Sciatic nerve (tissue), 2 donors: ENCODE measurements at regions not wholly inside any gene's neighbourhood (a gene's known extent, or its start where the extent isn't known, plus 50 kb on each side); places are given as distances from the start of the nearest gene placed in this dataset.
"Not testable (repeated sequence)": the region's sequence is repeated elsewhere in the genome, so short reads cannot be mapped to it uniquely, and the experiment has no call there.

Experiments
- ATAC-seq: fragments of 200-7000 bp; cut with Tn5 transposase; one replicate; pipeline ENCODE4 v1.9.1; 2020; ENCODE audit warnings: mild to moderate bottlenecking, moderate library complexity
- DNase-seq: peaks from one replicate; pipeline ENCODE4 v3.0.0-alpha.2; 2020; ENCODE audit warnings: low spot score
- intact Hi-C: fragments of 100-400 bp; cut with DNase I; formaldehyde crosslinking; loops from one replicate; pipeline ENCODE4 v1.14.2; 2022
- donor health status: DM: no; HTN: no; CAD: no.
- donor health status: DM: no; HTN: no; CAD: no.

DNA sequence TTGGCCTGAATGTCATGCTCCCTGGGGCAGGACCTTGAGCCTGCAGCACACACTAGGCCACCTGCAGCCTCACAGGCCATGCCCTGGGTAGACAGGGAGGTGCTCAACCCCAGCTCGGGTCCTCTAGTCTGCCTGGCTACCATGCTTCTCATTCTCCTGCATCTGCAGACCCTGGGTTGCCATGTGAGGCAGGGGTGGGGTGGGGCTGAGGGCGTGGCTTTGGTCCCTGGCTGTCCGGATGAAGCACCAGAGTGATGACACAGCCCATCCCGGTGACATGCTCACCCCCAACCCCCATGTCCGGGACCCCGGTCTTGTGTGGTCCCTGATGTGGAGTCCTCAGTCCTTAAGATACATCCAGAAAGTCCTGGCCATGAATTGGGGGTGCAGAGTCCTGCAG, 521.8 kb downstream of the GOLGA6L6 start:
- intact Hi-C loops, DNase-seq: not testable (repeated sequence)
- ATAC-seq = peak; percentile 17

DNA sequence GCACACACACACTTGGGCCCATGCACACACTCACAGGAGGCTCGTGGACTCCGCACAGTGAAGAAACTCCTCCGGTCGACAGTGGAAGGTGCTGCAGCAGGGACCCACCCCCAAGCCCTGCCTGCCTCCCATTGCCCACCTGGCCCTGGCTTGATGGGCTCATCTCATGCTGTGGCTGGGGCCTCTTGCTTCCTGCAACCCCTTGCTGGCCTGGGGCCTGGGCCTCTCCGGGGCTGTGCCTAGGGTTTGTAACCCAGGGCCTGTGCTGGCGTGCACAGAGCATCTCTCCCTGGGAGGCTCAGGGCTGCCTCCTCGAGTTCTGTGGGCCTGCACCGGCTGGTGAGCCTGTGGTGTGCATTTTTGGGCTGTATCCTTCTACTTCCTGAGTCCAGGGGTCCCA, 524.0 kb downstream of the GOLGA6L6 start:
- DNase-seq, intact Hi-C loops, ATAC-seq: not testable (repeated sequence)

GRCh38 chr15:20016941-20017340, 524.7 kb downstream of the GOLGA6L6 start:
- DNase-seq, ATAC-seq, intact Hi-C loops: not testable (repeated sequence)

DNA sequence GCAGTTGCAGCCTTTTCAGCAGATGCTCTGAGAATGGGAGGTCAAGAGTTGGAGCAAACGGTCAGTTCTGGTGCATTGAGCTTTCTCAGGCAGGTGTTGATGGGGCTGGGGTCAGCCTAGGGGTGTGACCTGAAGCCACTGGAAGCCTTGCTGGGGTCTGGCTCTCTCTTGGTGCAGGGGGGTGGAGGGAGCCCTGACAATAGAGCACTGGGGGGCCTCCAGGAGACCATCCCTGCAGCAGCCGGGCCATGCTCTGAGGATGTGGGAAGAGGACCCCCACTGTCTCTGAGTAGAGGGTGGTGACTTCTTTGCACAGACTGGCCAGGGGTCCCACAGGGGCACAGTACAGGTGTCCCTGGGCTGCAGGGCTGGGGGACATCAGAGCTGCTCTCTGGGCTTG, 528.8 kb downstream of the GOLGA6L6 start:
- DNase-seq, intact Hi-C loops, ATAC-seq: not testable (repeated sequence)

GRCh38 chr15:20010759-20011158, 530.8 kb downstream of the GOLGA6L6 start:
- DNase-seq, ATAC-seq, intact Hi-C loops: not testable (repeated sequence)

GRCh38 chr15:20009619-20010018, 532.0 kb downstream of the GOLGA6L6 start:
- DNase-seq = not testable (repeated sequence)

GRCh38 chr15:20007338-20007737, 534.3 kb downstream of the GOLGA6L6 start:
- ATAC-seq, DNase-seq, intact Hi-C loops: not testable (repeated sequence)

More at GRCh38 chr15:20009619-20010018, 532.0 kb downstream of the GOLGA6L6 start:
- intact Hi-C loops, ATAC-seq: not testable (repeated sequence)

- intact Hi-C loops, ATAC-seq, DNase-seq: not testable (repeated sequence)
Observed at GRCh38 chr15:20003471-20003870, 538.1 kb downstream of the GOLGA6L6 start.

GRCh38 chr15:20002560-20002959, 539.0 kb downstream of the GOLGA6L6 start:
- ATAC-seq, intact Hi-C loops, DNase-seq: not testable (repeated sequence)

DNA sequence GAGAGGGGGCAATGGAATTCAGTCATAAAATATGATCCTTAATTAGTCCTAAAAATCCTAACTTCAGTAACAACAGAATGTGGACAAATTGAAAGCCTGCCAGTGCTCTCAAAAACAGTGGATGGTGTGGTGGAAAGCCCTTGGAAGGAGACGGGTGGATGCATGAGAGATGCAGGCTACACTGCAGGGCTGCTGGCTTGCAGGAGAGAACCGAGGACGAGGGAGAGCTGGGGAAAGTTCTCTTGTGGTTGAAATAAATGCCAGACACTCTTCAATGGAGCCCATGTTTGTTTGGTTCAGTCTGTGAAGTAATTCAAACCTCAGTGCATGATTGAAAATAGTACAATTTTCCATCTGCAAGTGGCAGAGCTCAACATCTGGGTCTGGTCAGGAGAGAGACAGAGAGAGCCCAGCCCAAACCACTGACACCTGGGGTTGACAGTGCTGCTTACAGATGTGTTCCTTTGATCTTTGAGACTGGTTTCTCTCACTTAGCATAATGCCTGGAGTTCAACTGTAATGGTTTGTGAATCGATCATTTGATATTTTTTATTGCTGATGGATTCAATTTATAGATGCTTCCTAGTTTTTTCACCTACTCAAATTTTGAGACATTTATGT, 544.9 kb downstream of the GOLGA6L6 start:
- ATAC-seq, intact Hi-C loops, DNase-seq: not testable (repeated sequence)

DNA sequence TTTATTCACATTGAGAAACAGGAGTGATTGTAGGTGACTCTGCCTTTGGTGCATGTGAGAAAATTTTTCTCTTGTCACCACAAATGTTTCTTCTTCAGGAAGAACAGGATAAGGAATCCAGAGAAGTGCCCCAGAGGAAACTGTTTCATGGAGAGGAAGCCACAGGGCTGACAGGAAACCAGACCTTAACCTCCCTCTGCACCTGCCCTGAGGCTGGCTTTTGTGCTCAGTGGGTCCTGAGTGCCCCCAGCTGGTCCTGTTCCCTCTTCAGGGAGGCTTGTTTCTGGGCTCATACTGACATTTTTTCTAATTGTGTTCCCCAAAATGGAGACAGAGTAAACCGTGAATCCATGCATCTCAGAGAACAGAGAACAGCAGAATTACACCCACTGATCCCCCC, 546.3 kb downstream of the GOLGA6L6 start:
- ATAC-seq, DNase-seq, intact Hi-C loops: not testable (repeated sequence)

DNA sequence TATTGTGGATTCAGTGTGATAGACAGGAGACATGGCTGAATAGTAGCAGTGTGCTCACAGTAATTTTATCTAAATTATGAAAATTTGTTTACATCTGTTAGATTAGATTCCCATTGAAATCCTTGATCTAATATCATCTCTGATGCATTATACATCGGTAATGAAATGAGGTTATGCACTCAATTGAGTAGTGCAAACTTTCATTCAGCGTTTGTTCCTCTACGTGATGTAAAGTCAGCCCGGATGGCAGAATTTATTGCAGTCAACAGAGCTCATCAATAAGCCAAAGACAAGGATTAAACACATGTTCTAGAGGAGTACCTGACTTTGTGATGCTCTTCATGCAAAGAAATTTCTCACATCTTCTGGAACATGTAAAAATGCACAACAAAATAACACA, 549.2 kb downstream of the GOLGA6L6 start:
- no peak for ATAC-seq
- intact Hi-C loops = no loop called here
- DNase-seq = no peak

DNA sequence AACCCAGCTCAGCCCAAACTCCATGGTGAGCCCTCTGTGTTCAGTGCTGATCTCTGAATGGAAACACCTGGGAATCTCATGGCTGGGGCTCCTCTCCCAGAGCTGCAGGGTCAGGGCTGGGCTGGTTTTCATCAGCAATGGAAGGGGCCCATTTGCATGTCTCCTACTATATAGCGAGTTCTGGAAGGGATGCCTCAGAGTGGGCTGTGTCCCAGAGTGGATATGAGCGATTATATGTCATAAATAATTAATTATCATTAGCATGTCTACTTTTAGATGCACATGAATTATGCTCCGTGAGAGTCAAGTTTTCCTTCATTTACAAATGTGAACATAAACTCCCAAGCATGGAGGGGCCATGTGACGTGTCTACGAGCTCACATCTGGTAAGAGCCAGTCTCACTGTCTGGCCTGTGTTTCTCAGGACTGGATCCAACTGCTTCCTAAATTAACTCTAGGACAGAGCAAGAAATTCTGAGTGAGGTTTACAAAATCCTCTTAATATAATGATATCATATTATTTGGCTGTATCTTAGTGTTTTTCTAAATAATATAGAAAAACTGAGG, 553.4 kb downstream of the GOLGA6L6 start:
- intact Hi-C loops = no loop called here
- DNase-seq = no peak
- ATAC-seq = no peak

- DNase-seq = no peak
- intact Hi-C loops = no loop called here
- no peak for ATAC-seq
Observed at GRCh38 chr15:19987389-19988048, 554.1 kb downstream of the GOLGA6L6 start.

- DNase-seq = no peak
- ATAC-seq = no peak
- intact Hi-C loops = no loop called here
Observed at GRCh38 chr15:19984101-19984500, 557.5 kb downstream of the GOLGA6L6 start.

DNA sequence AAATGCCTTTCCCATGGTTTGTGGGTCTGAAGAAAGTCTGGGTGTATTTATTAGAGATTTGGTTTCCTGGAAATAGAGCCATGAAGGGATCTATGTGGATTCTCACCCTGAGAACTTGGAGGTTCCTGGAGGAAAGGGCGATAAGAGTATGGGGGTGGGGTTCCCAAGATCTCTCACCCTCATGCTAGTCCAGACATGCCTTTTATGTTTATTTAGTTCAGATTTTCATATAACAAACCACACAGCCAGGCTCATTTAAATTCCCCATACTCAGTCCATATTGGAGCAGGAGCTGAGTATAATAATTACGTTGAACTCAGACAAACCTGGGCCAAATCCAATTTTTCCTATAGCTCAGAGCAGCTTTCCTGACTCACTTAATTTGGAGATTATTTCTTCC, 566.6 kb downstream of the GOLGA6L6 start:
- intact Hi-C loops = no loop called here
- ATAC-seq (no peak), DNase-seq (no peak)

DNA sequence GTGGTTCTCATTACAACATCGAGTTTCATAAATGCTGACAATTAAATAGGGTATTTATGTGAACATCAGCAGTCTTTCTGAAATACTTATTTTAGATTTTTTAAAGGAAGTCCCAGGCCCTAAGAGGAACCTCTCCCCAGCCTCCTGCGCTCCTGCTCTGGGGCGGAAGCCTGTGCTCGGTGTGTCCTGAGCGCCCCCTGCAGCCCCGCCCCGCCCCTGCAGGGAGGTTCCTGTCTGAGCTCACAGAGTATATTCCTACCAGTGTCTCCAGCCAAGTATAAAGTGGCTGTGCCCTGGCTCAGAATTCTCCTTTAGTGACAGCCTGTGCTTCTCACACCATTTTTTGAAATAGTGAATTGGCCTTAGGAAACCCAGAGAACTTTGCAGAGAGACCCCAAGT, 567.9 kb downstream of the GOLGA6L6 start:
- intact Hi-C loops = no loop called here
- DNase-seq (no peak), ATAC-seq (no peak)

GRCh38 chr15:19972582-19972981, 569.0 kb downstream of the GOLGA6L6 start:
- intact Hi-C loops, ATAC-seq, DNase-seq: not testable (repeated sequence)

DNA sequence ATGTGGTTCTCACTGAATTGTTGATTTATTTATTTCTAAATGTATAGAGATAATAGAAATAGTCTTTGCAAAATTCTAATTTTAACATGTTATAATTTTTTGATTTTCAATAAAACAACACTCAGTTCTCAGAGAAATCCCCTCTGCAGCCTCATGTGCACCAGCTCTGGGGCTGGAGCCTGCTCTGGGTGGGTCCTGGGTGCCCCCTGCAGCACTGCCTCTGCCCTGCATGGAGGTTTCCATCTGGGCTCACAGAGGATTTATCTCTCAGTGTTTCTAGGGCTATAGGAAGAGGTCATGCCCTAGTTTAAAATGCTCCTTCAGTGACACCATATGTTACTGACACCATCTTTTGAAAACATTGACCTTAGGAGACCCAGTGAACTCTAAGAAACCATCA, 576.0 kb downstream of the GOLGA6L6 start:
- DNase-seq, ATAC-seq, intact Hi-C loops: not testable (repeated sequence)

DNA sequence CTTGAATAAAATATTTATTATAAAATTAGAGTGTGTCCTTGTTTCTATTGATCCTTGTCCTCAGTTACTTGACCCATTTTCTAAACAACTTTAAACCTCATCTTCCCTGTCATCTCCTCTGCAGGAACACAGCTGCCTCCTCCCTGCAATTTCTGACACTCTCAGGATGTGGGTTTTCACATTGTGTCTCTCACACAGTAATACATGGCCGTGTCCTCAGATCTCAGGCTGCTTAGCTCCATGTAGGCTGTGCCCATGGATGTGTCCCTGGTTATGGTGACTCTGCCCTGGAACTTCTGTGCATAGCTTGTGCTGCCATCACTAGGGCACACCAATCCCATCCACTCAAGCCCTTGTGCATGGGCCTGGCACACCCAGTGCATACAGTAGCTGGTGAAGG, 577.1 kb downstream of the GOLGA6L6 start:
- intact Hi-C loops, DNase-seq, ATAC-seq: not testable (repeated sequence)
